ENCODE measurements at regions not wholly inside any gene's neighbourhood (a gene's known extent, or its start where the extent isn't known, plus 50 kb on each side); places are given as distances from the start of the nearest gene placed in this dataset.

GRCh38 chr2:136207030-136207623 is 89.2 kb upstream of the CXCR4 start:
- TF ChIP-seq CTCF (IDR thresholded peaks at IDR 0.05) (no peak), EP300 (IDR thresholded peaks at IDR 0.05) (no peak)

Measured in gastroesophageal sphincter (tissue), 3 donors.